B cell (primary cell): ENCODE measurements at regions not wholly inside any gene's neighbourhood (a gene's known extent, or its start where the extent isn't known, plus 50 kb on each side); places are given as distances from the start of the nearest gene placed in this dataset.

Source experiments
- ATAC-seq: fragments of 200-7000 bp; cut with Tn5 transposase; one replicate; pipeline ENCODE4 v1.10.0; 2021; ENCODE audit warnings: low read depth, mild to moderate bottlenecking, moderate number of reproducible peaks, moderate library complexity
- CTCF ChIA-PET: fragments of 350-600 bp; sonication (Branson Sonifier 250); formaldehyde crosslinking; loops from one replicate; lab custom pipeline; 2021; ENCODE audit warnings: antibody characterized with exemption, inconsistent platforms; lab: Charles Lee
- POLR2A ChIA-PET: fragments of 350-600 bp; sonication (Branson Sonifier 250); formaldehyde crosslinking; loops from one replicate; lab custom pipeline; 2021; ENCODE audit warnings: antibody characterized with exemption; lab: Charles Lee
- DNase-seq: peaks from one replicate; pipeline ENCODE4 v3.0.0; 2013
- H2AFZ ChIP-seq: 2 replicates; pipeline ENCODE4 v1.6.1; 2012; ENCODE audit warnings: mild to moderate bottlenecking, low read depth, low read length; ENCODE audit not compliant: insufficient read depth, poor library complexity, severe bottlenecking
- H3K27ac ChIP-seq, 2 donors: 1 replicate in 1 of 2; 2 replicates in 1 of 2; pipeline ENCODE4 v1.5.1; 2012 to 2013; ENCODE audit warnings: low read length in 2 of 2, mild to moderate bottlenecking in 2 of 2, moderate library complexity in 1 of 2
- H3K27me3 ChIP-seq, 4 experiments: fragments of 200-600 bp in 1 of 4; sonication (generic) in 1 of 4; replicated peaks in 1 of 4; 1 replicate in 2 of 4; 2 replicates in 2 of 4; pipeline versions ENCODE4 v1.6.1 to v1.7.0; 2013 to 2016; ENCODE audit warnings: low read length in 3 of 4, mild to moderate bottlenecking in 2 of 4, mixed read lengths in 1 of 4, moderate library complexity in 1 of 4; ENCODE audit not compliant: insufficient read depth in 4 of 4, control insufficient read depth in 3 of 4; ENCODE audit errors: control extremely low read depth in 1 of 4
- H3K36me3 ChIP-seq, 2 experiments: replicated peaks in 1 of 2; 1 replicate in 1 of 2; 2 replicates in 1 of 2; pipeline versions ENCODE4 v1.6.1 to v1.7.1; 2013; ENCODE audit warnings: low read length in 1 of 2; ENCODE audit not compliant: insufficient read depth in 2 of 2, control insufficient read depth in 1 of 2; ENCODE audit errors: control extremely low read depth in 1 of 2, extremely low read depth in 1 of 2
- H3K4me1 ChIP-seq, 2 donors: fragments of 200-600 bp in 1 of 2; sonication (generic) in 1 of 2; 1 replicate in 1 of 2; 2 replicates in 1 of 2; pipeline versions ENCODE4 v1.5.1 to v1.6.1; 2013 to 2017; ENCODE audit warnings: low read length in 2 of 2; ENCODE audit not compliant: control insufficient read depth in 2 of 2, insufficient read depth in 2 of 2
- H3K4me2 ChIP-seq: replicated peaks from 2 replicates; pipeline ENCODE3; 2012; ENCODE audit warnings: mild to moderate bottlenecking, low read depth, low read length; ENCODE audit not compliant: poor library complexity, severe bottlenecking
- H3K4me3 ChIP-seq, 5 experiments: fragments of 200-600 bp in 1 of 5; sonication (generic) in 1 of 5; 1 replicate in 3 of 5; 2 replicates in 2 of 5; pipeline versions ENCODE4 v1.5.1 to v1.7.0; 2011 to 2016; ENCODE audit warnings: low read length in 4 of 5, mild to moderate bottlenecking in 4 of 5, low read depth in 2 of 5, control low read depth in 1 of 5, moderate library complexity in 1 of 5; ENCODE audit not compliant: insufficient read depth in 1 of 5; ENCODE audit errors: control extremely low read depth in 1 of 5, extremely low read depth in 1 of 5
- H3K79me2 ChIP-seq: fragments of 200-600 bp; sonication (generic); one replicate; pipeline ENCODE4 v1.6.0; 2016; ENCODE audit warnings: low read length; ENCODE audit not compliant: control insufficient read depth, insufficient read depth
- H3K9ac ChIP-seq: fragments of 200-600 bp; sonication (generic); 2 replicates; pipeline ENCODE4 v1.6.1; 2017; ENCODE audit warnings: mild to moderate bottlenecking, low read length, moderate library complexity
- H3K9me3 ChIP-seq, 3 donors: one replicate each; pipeline versions ENCODE4 v1.6.1 to v1.7.1; 2013; ENCODE audit warnings: low read length in 2 of 3; ENCODE audit not compliant: control insufficient read depth in 2 of 3, insufficient read depth in 1 of 3; ENCODE audit errors: control extremely low read depth in 1 of 3
- H4K20me1 ChIP-seq: 2 replicates; pipeline ENCODE4 v1.6.0; 2012; ENCODE audit warnings: mild to moderate bottlenecking, low read length; ENCODE audit not compliant: insufficient read depth, control insufficient read depth, poor library complexity, severe bottlenecking
- H3K27ac Mint-ChIP-seq: one replicate; pipeline ENCODE4 v1.8.0; 2021; ENCODE audit warnings: mixed read lengths
- H3K27me3 Mint-ChIP-seq: one replicate; pipeline ENCODE4 v1.8.0; 2021; ENCODE audit warnings: mixed read lengths
- H3K4me1 Mint-ChIP-seq: one replicate; pipeline ENCODE4 v1.8.0; 2021; ENCODE audit warnings: mixed read lengths
- H3K4me3 Mint-ChIP-seq: one replicate; pipeline ENCODE4 v1.8.0; 2021; ENCODE audit warnings: mixed read lengths
- H3K9me3 Mint-ChIP-seq: one replicate; pipeline ENCODE4 v1.8.0; 2022; ENCODE audit warnings: mixed read lengths; ENCODE audit not compliant: insufficient read depth
- EZH2 ChIP-seq: IDR thresholded peaks from 2 replicates; pipeline ENCODE4 v1.6.1; 2012; ENCODE audit warnings: borderline replicate concordance, low read depth, mild to moderate bottlenecking, moderate library complexity, low read length; ENCODE audit not compliant: insufficient read depth, poor library complexity, severe bottlenecking
- WGBS: methylation state at CpG from one replicate; pipeline ENCODE4 v1.1.5; 2013; ENCODE audit warnings: missing lambda C conversion rate; ENCODE audit not compliant: insufficient coverage; 5-methylcytosine and 5-hydroxymethylcytosine counted together
- intact Hi-C: fragments of 100-400 bp; cut with micrococcal nuclease; formaldehyde crosslinking; loops from one replicate; pipeline ENCODE4 v1.10.0; 2022
- TF ChIP-seq, protein P1 (sequence below): fragments of 200-600 bp; IDR thresholded peaks from one replicate; pipeline ENCODE4 v1.8.0; 2022; ENCODE audit warnings: antibody characterized with exemption, mild to moderate bottlenecking

DNA sequence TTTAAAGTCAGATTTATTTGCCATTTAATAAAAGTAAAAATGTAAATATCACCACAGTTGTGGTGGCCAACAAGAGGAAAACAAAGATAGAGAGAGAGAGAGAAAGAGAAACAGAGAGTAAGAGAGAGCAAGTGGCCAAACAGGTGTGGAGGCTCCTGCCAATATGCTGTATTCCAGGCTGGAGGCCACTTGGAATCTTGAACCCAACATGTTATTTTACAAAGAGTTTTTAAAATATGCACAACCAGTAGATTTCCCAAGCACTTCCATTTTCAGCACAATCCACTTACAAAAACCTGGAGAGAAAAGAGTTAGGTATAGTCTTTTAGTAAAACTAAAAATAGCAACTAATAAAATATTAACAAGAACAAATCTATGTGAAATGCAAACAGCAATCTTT, 1323.1 kb upstream of the CITED2 start:
- Histone ChIP-seq H3K27me3 (no peaks in the 10 kb centered on the region), H2AFZ (no peak overlapping the region), H3K9ac (no peak overlapping the region), H3K27ac (no peak overlapping the region), H3K4me2 (no peak overlapping the region), H3K9me3 (no peaks in the 10 kb centered on the region), H3K79me2 (no peaks in the 10 kb centered on the region), H3K36me3 (no peaks in the 10 kb centered on the region), H4K20me1 (no peaks in the 10 kb centered on the region), H3K4me1 (no peaks in the 10 kb centered on the region), H3K4me3 (no peak overlapping the region)
- no peaks in the 10 kb centered on the region for H3K27me3 Mint-ChIP-seq
- no peak overlapping the region for H3K27ac Mint-ChIP-seq
- CTCF ChIA-PET: no interaction called here
- H3K4me1 Mint-ChIP-seq: no peaks in the 10 kb centered on the region
- intact Hi-C loops: no loop called here
- no peak overlapping the region for H3K4me3 Mint-ChIP-seq
- ATAC-seq: no peak
- H3K9me3 Mint-ChIP-seq: no peaks in the 10 kb centered on the region
- TF ChIP-seq, protein P1, sequence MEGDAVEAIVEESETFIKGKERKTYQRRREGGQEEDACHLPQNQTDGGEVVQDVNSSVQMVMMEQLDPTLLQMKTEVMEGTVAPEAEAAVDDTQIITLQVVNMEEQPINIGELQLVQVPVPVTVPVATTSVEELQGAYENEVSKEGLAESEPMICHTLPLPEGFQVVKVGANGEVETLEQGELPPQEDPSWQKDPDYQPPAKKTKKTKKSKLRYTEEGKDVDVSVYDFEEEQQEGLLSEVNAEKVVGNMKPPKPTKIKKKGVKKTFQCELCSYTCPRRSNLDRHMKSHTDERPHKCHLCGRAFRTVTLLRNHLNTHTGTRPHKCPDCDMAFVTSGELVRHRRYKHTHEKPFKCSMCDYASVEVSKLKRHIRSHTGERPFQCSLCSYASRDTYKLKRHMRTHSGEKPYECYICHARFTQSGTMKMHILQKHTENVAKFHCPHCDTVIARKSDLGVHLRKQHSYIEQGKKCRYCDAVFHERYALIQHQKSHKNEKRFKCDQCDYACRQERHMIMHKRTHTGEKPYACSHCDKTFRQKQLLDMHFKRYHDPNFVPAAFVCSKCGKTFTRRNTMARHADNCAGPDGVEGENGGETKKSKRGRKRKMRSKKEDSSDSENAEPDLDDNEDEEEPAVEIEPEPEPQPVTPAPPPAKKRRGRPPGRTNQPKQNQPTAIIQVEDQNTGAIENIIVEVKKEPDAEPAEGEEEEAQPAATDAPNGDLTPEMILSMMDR: no peak
- no peak for TF ChIP-seq EZH2
- POLR2A ChIA-PET: no interaction called here
- no peak for DNase-seq

DNA sequence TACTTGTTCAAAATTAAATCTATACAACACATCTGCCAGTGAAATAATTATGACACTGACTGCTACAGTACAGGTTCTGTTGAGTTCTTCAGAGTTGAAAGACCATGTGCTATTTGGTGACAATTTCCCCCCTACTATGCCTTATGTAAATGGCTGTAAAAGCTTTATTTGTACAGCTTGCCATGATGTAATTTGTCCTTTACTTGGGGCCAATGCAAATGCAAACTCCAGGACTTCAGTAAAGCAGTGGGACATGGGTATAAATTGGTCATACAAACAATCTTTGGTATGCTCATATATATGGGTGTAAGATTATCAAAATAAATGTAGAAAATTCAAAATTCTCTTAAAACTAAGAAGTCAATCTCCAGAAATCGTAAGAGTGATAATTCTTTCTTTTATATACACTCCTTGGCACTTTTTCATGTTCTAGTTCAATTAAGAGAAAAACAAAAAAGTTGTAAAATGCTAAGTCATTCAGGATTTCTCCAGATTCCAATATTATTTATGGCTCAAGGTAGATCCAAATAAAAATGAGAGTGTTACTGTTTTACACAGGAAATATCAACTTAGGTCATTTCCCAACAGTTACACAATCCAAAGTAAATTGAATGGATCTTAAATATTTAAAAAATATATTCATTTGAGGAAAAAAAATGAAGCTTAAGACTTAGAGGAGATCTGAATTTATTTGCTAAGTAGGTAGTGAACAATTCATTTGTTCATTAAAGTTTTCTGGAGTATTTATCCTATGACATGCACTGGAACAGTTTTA, 1310.5 kb upstream of the CITED2 start:
- Histone ChIP-seq H2AFZ (no peak overlapping the region), H3K4me1 (no peaks in the 10 kb centered on the region), H3K9me3 (no peaks in the 10 kb centered on the region), H3K79me2 (no peaks in the 10 kb centered on the region), H3K9ac (no peak overlapping the region), H4K20me1 (no peaks in the 10 kb centered on the region), H3K27ac (no peak overlapping the region), H3K4me3 (no peak overlapping the region), H3K4me2 (no peak overlapping the region), H3K27me3 (no peaks in the 10 kb centered on the region), H3K36me3 (no peaks in the 10 kb centered on the region)
- no CpG with 5 or more reads among the region's 1 CpG for WGBS
- H3K4me3 Mint-ChIP-seq: no peak overlapping the region
- ChIA-PET POLR2A (no interaction called here), CTCF (no interaction called here)
- no peaks in the 10 kb centered on the region for H3K27me3 Mint-ChIP-seq
- TF ChIP-seq, protein P1: no peak
- no peak for TF ChIP-seq EZH2
- H3K4me1 Mint-ChIP-seq: no peaks in the 10 kb centered on the region
- DNase-seq (no peak), ATAC-seq (no peak)
- intact Hi-C loops: no loop called here
- no peak overlapping the region for H3K27ac Mint-ChIP-seq
- no peaks in the 10 kb centered on the region for H3K9me3 Mint-ChIP-seq
